ENCODE measurements at regions not wholly inside any gene's neighbourhood (a gene's known extent, or its start where the extent isn't known, plus 50 kb on each side); places are given as distances from the start of the nearest gene placed in this dataset.

GRCh38 chr10:118482393-118483331, 112.8 kb downstream of the PRLHR start (continued):
- TF ChIP-seq NCOA1 (IDR thresholded peaks at IDR 0.05; ENCODE audit: low read depth) (peak; percentile 70), NFIC (IDR thresholded peaks at IDR 0.05) (peak; percentile 58; the same call in 1 of the 2 replicates), LARP7 (IDR thresholded peaks at IDR 0.05) (no peak), MTF1 (CRISPR knock-in tag; IDR thresholded peaks at IDR 0.05; ENCODE audit: borderline replicate concordance) (no peak), POU5F1 (IDR thresholded peaks at IDR 0.05; ENCODE audit: borderline replicate concordance, low read depth, low read length, partially characterized antibody) (no peak), CBX3 (IDR thresholded peaks at IDR 0.05; ENCODE audit: borderline replicate concordance in 1 of 2, low read length in 2 of 2) (peak in 1 of 2 experiments; percentile 53; a peak in 1 of 3 replicates), ZNF766 (CRISPR knock-in tag; conservative IDR thresholded peaks at IDR 0.05) (peak; percentile 52; the same call in 1 of the 2 replicates), ZNF740 (CRISPR knock-in tag; IDR thresholded peaks at IDR 0.05) (no peak), ZNF740 (tag; IDR thresholded peaks at IDR 0.05) (no peak), ZNF3 (CRISPR knock-in tag; IDR thresholded peaks at IDR 0.05) (no peak), HNRNPH1 (optimal IDR thresholded peaks at IDR 0.05; ENCODE audit: low read depth, low read length) (no peak), ZNF175 (CRISPR knock-in tag; IDR thresholded peaks at IDR 0.05; ENCODE audit: low read depth) (no peak), PRDM10 (IDR thresholded peaks at IDR 0.05; ENCODE audit: partially characterized antibody) (no peak), DDX20 (tag; IDR thresholded peaks at IDR 0.05; ENCODE audit: low read depth) (no peak), MAFK (IDR thresholded peaks at IDR 0.05; ENCODE audit: low read length) (peak; percentile 57; the same call in 1 of the 2 replicates)

All from K562 (cell line).